ENCODE measurements at regions not wholly inside any gene's neighbourhood (a gene's known extent, or its start where the extent isn't known, plus 50 kb on each side); places are given as distances from the start of the nearest gene placed in this dataset.

DNA sequence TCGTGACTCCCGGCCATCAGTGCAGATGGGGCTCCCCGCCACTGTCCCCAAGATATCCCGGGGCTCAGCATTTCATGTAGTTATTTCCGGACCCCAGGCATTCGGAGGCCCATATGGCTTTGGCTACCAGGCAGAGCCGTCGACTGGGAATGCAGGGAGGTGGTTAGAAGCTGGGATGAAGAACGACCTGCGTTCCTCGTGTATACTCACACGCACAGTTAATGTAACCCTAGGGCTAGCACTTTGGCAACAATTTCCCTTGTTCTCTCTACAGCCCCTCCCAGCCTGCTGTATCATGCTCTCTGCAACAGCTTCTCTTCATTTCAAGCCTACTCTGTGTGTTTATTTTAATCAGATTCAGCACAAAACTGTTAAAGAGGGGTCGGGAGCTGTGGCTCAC, 240.4 kb downstream of the MYLK4 start:
- WGBS (ENCODE audit: extremely low coverage, insufficient coverage, low lambda C conversion rate) = no CpG with 5 or more reads among the region's 13 CpGs
- no peak overlapping the region for H3K27ac ChIP-seq (ENCODE audit: low read depth, low read length)

DNA sequence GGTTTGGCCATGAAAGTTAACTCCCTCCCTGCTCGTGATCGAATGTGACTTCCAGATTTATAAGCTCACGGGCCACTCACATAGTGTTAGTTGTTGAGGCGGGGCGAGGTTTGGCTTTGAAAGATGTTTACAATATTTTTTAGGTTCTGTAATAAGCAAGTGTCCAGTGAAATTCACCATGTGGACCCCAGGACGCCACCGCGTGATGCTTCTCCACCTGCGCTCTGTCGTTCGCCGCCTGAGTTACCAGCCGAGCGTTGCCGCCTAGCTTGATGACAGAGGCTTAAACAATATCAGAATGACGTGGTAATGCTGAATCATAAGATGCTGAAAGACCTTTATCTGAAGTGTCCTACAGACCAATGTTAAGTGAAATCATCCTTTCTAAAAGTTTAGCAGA, 241.0 kb downstream of the MYLK4 start:
- Histone ChIP-seq H3K79me2 (ENCODE audit: control insufficient read depth, insufficient read depth, low read length) (no peaks in the 10 kb centered on the region), H2BK120ac (ENCODE audit: low read depth, low read length) (no peak overlapping the region), H3K79me1 (ENCODE audit: low read length) (no peaks in the 10 kb centered on the region), H3K4me2 (ENCODE audit: low read length) (no peak overlapping the region), H4K5ac (ENCODE audit: low read length) (no peak overlapping the region), H3K56ac (ENCODE audit: low read length) (no peak overlapping the region), H3K36me3 (ENCODE audit: control insufficient read depth, insufficient read depth, low read length) (no peaks in the 10 kb centered on the region), H3K18ac (ENCODE audit: low read length) (no peak overlapping the region), H2AK5ac (ENCODE audit: low read length) (no peak overlapping the region), H3K23ac (ENCODE audit: low read length) (no peak overlapping the region), H3K27me3 (ENCODE audit: insufficient read depth, low read length, poor library complexity) (no peaks in the 10 kb centered on the region), H4K8ac (ENCODE audit: low read depth, low read length) (no peak overlapping the region), H2BK5ac (ENCODE audit: low read length) (no peak overlapping the region), H3K4me1 (ENCODE audit: control insufficient read depth, low read depth, low read length) (no peaks in the 10 kb centered on the region), H3K4ac (ENCODE audit: low read depth, low read length) (no peak overlapping the region), H3K27ac (ENCODE audit: low read depth, low read length) (no peak overlapping the region), H2BK15ac (replicated peaks; ENCODE audit: low read depth) (no peak overlapping the region), H3K9ac (ENCODE audit: low read length) (no peak overlapping the region), H3K4me3 (ENCODE audit: low read length) (no peak overlapping the region)
- DNase-seq = no peak
- WGBS (ENCODE audit: extremely low coverage, insufficient coverage, low lambda C conversion rate) = no CpG with 5 or more reads among the region's 16 CpGs

More for the DNA sequence above, 240.4 kb downstream of the MYLK4 start:
- Histone ChIP-seq H2BK5ac (ENCODE audit: low read length) (no peak overlapping the region), H4K8ac (ENCODE audit: low read depth, low read length) (no peak overlapping the region), H2BK15ac (replicated peaks; ENCODE audit: low read depth) (no peak overlapping the region), H3K4me2 (ENCODE audit: low read length) (no peak overlapping the region), H3K79me2 (ENCODE audit: control insufficient read depth, insufficient read depth, low read length) (no peaks in the 10 kb centered on the region), H3K18ac (ENCODE audit: low read length) (no peak overlapping the region), H3K27me3 (ENCODE audit: insufficient read depth, low read length, poor library complexity) (no peaks in the 10 kb centered on the region), H4K5ac (ENCODE audit: low read length) (no peak overlapping the region), H3K4me1 (ENCODE audit: control insufficient read depth, low read depth, low read length) (no peaks in the 10 kb centered on the region), H3K9ac (ENCODE audit: low read length) (no peak overlapping the region), H2BK120ac (ENCODE audit: low read depth, low read length) (no peak overlapping the region), H3K4ac (ENCODE audit: low read depth, low read length) (no peak overlapping the region), H3K4me3 (ENCODE audit: low read length) (no peak overlapping the region), H3K56ac (ENCODE audit: low read length) (no peak overlapping the region), H3K79me1 (ENCODE audit: low read length) (no peaks in the 10 kb centered on the region), H2AK5ac (ENCODE audit: low read length) (no peak overlapping the region), H3K36me3 (ENCODE audit: control insufficient read depth, insufficient read depth, low read length) (no peaks in the 10 kb centered on the region), H3K23ac (ENCODE audit: low read length) (no peak overlapping the region)
- no peak for DNase-seq

DNA sequence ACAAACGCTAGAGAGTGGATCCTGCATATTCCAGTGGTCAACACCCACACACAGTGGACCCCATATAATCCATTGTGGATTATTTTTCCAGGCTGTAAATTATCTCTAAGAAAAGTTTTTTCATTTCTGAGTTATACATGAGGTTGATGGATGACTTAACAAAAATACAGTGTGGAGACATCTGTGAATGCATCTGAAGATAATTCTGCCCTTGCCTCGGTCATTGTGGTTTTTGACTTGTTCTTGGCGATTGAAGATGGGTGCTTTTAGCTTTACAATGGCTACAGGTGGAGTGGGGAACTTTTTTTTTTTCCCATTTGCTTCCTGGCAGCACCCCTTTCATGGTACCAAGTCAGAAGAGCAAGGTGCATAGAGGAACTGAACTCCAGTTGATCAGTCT, 242.7 kb downstream of the MYLK4 start:
- Histone ChIP-seq H2AK5ac (ENCODE audit: low read length) (no peak overlapping the region), H2BK15ac (replicated peaks; ENCODE audit: low read depth) (no peak overlapping the region), H3K79me2 (ENCODE audit: control insufficient read depth, insufficient read depth, low read length) (no peaks in the 10 kb centered on the region), H2BK120ac (ENCODE audit: low read depth, low read length) (no peak overlapping the region), H4K5ac (ENCODE audit: low read length) (no peak overlapping the region), H3K56ac (ENCODE audit: low read length) (no peak overlapping the region), H3K4ac (ENCODE audit: low read depth, low read length) (no peak overlapping the region), H3K4me1 (ENCODE audit: control insufficient read depth, low read depth, low read length) (no peaks in the 10 kb centered on the region), H3K79me1 (ENCODE audit: low read length) (no peaks in the 10 kb centered on the region), H3K4me2 (ENCODE audit: low read length) (no peak overlapping the region), H3K27me3 (ENCODE audit: insufficient read depth, low read length, poor library complexity) (no peaks in the 10 kb centered on the region), H3K23ac (ENCODE audit: low read length) (no peak overlapping the region), H3K27ac (ENCODE audit: low read depth, low read length) (no peak overlapping the region), H2BK5ac (ENCODE audit: low read length) (no peak overlapping the region), H3K36me3 (ENCODE audit: control insufficient read depth, insufficient read depth, low read length) (no peaks in the 10 kb centered on the region), H4K8ac (ENCODE audit: low read depth, low read length) (no peak overlapping the region), H3K4me3 (ENCODE audit: low read length) (no peak overlapping the region), H3K9ac (ENCODE audit: low read length) (no peak overlapping the region), H3K18ac (ENCODE audit: low read length) (no peak overlapping the region)
- no CpG with 5 or more reads among the region's 3 CpGs for WGBS (ENCODE audit: extremely low coverage, insufficient coverage, low lambda C conversion rate)
- no peak for DNase-seq

DNA sequence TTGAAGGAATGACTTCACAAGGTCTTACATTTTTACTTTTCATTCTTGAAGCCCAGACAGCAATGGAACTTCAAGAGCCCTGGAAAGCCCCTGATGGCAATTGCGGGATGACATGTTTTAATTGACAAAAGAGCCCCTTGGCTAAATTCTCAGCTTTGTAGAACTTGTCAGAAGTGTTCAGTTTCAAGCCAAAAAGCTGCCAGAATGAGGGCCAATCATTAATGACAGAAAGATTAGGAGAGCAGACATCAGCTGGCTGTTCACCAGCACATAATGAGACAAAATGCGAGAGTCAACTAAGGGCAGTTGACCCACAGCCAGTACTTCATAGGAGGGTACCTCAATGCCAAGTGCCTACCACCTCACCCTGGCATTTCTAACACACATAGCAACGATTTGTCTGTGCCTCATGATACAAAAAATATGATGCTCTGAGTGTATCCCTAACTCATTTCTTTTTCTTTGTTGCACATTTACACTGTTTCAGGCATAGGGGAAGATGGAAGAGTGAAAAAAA, 243.1 kb downstream of the MYLK4 start:
- no peak for DNase-seq
- Histone ChIP-seq H3K9ac (ENCODE audit: low read length) (no peak overlapping the region), H4K8ac (ENCODE audit: low read depth, low read length) (no peak overlapping the region), H3K4ac (ENCODE audit: low read depth, low read length) (no peak overlapping the region), H2AK5ac (ENCODE audit: low read length) (no peak overlapping the region), H3K79me1 (ENCODE audit: low read length) (no peaks in the 10 kb centered on the region), H3K79me2 (ENCODE audit: control insufficient read depth, insufficient read depth, low read length) (no peaks in the 10 kb centered on the region), H3K36me3 (ENCODE audit: control insufficient read depth, insufficient read depth, low read length) (no peaks in the 10 kb centered on the region), H3K4me2 (ENCODE audit: low read length) (no peak overlapping the region), H3K18ac (ENCODE audit: low read length) (no peak overlapping the region), H2BK120ac (ENCODE audit: low read depth, low read length) (no peak overlapping the region), H3K23ac (ENCODE audit: low read length) (no peak overlapping the region), H3K27me3 (ENCODE audit: insufficient read depth, low read length, poor library complexity) (no peaks in the 10 kb centered on the region), H4K5ac (ENCODE audit: low read length) (no peak overlapping the region), H3K4me3 (ENCODE audit: low read length) (no peak overlapping the region), H2BK5ac (ENCODE audit: low read length) (no peak overlapping the region), H3K27ac (ENCODE audit: low read depth, low read length) (no peak overlapping the region), H2BK15ac (replicated peaks; ENCODE audit: low read depth) (no peak overlapping the region), H3K4me1 (ENCODE audit: control insufficient read depth, low read depth, low read length) (no peaks in the 10 kb centered on the region), H3K56ac (ENCODE audit: low read length) (no peak overlapping the region)
- no CpG with 5 or more reads among the region's 3 CpGs for WGBS (ENCODE audit: extremely low coverage, insufficient coverage, low lambda C conversion rate)

DNA sequence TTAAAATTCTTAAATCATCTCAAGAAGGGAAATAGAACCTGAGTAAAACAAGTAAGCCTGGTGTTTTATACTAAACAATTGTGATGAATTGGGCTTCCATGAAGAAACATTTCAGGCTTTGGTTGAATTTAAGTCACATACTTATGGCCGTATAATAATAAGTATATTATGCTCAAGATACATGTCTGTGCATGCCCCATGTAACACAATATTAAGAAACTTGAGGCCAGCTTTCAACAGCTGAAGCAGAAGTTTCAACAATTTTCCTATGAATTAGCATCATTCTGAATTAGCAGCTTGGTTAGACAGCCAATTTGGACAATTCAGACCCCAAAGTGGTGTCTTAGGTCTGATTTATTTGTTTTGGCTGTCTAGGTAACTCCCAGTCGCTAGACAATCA, 243.7 kb downstream of the MYLK4 start:
- DNase-seq = no peak
- H4K5ac ChIP-seq (ENCODE audit: low read length) = no peak overlapping the region
- H3K27me3 ChIP-seq (ENCODE audit: insufficient read depth, low read length, poor library complexity) = no peaks in the 10 kb centered on the region
- H4K8ac ChIP-seq (ENCODE audit: low read depth, low read length) = no peak overlapping the region
- no peak overlapping the region for H2BK15ac ChIP-seq (replicated peaks; ENCODE audit: low read depth)
- H3K4me3 ChIP-seq (ENCODE audit: low read length) = no peak overlapping the region
- no peak overlapping the region for H3K27ac ChIP-seq (ENCODE audit: low read depth, low read length)
- no peak overlapping the region for H3K9ac ChIP-seq (ENCODE audit: low read length)
- no peaks in the 10 kb centered on the region for H3K79me2 ChIP-seq (ENCODE audit: control insufficient read depth, insufficient read depth, low read length)
- H3K4me2 ChIP-seq (ENCODE audit: low read length) = no peak overlapping the region
- H3K79me1 ChIP-seq (ENCODE audit: low read length) = no peaks in the 10 kb centered on the region
- no peak overlapping the region for H3K23ac ChIP-seq (ENCODE audit: low read length)
- no peaks in the 10 kb centered on the region for H3K36me3 ChIP-seq (ENCODE audit: control insufficient read depth, insufficient read depth, low read length)
- no CpG with 5 or more reads among the region's 2 CpGs for WGBS (ENCODE audit: extremely low coverage, insufficient coverage, low lambda C conversion rate)
- H3K18ac ChIP-seq (ENCODE audit: low read length) = no peak overlapping the region
- H3K4ac ChIP-seq (ENCODE audit: low read depth, low read length) = no peak overlapping the region
- H2AK5ac ChIP-seq (ENCODE audit: low read length) = no peak overlapping the region
- H3K56ac ChIP-seq (ENCODE audit: low read length) = no peak overlapping the region
- H3K4me1 ChIP-seq (ENCODE audit: control insufficient read depth, low read depth, low read length) = no peaks in the 10 kb centered on the region
- no peak overlapping the region for H2BK120ac ChIP-seq (ENCODE audit: low read depth, low read length)
- H2BK5ac ChIP-seq (ENCODE audit: low read length) = no peak overlapping the region

DNA sequence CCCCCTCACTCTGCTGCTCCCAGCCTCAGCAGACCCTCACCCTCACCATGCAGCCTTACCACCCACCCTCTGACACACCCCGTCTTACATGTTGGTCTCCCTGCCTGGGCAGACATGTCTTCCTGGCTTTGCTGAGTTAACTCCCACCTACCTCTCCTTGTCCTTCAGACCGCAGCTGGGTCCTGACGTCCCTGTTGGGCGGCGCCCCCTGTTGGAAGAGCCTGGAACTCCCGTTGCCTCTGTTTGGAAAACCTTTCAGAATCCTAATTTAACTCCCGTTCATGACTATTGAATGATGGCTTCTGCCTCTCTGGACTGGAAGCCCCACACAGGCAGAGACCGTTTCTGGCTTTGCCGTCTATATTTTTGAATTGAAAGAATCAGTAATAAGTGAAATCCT, 245.1 kb downstream of the MYLK4 start:
- Histone ChIP-seq H2BK120ac (ENCODE audit: low read depth, low read length) (no peak overlapping the region), H3K36me3 (ENCODE audit: control insufficient read depth, insufficient read depth, low read length) (no peaks in the 10 kb centered on the region), H3K4me3 (ENCODE audit: low read length) (no peak overlapping the region), H3K9ac (ENCODE audit: low read length) (no peak overlapping the region), H3K4ac (ENCODE audit: low read depth, low read length) (no peak overlapping the region), H3K23ac (ENCODE audit: low read length) (no peak overlapping the region), H4K8ac (ENCODE audit: low read depth, low read length) (no peak overlapping the region), H3K4me2 (ENCODE audit: low read length) (no peak overlapping the region), H4K5ac (ENCODE audit: low read length) (no peak overlapping the region), H3K79me1 (ENCODE audit: low read length) (no peaks in the 10 kb centered on the region), H3K27me3 (ENCODE audit: insufficient read depth, low read length, poor library complexity) (no peaks in the 10 kb centered on the region), H3K27ac (ENCODE audit: low read depth, low read length) (no peak overlapping the region), H3K56ac (ENCODE audit: low read length) (no peak overlapping the region), H2AK5ac (ENCODE audit: low read length) (no peak overlapping the region), H3K18ac (ENCODE audit: low read length) (no peak overlapping the region), H3K4me1 (ENCODE audit: control insufficient read depth, low read depth, low read length) (no peaks in the 10 kb centered on the region), H3K79me2 (ENCODE audit: control insufficient read depth, insufficient read depth, low read length) (no peaks in the 10 kb centered on the region), H2BK5ac (ENCODE audit: low read length) (no peak overlapping the region), H2BK15ac (replicated peaks; ENCODE audit: low read depth) (no peak overlapping the region)
- WGBS (ENCODE audit: extremely low coverage, insufficient coverage, low lambda C conversion rate) = no CpG with 5 or more reads among the region's 9 CpGs
- DNase-seq = peak; percentile 58

Data from mesendoderm (in vitro differentiated cells).